ENCODE measurements at regions not wholly inside any gene's neighbourhood (a gene's known extent, or its start where the extent isn't known, plus 50 kb on each side); places are given as distances from the start of the nearest gene placed in this dataset.

- TF ChIP-seq CTCF (IDR thresholded peaks at IDR 0.05): no peak
- no peak for TF ChIP-seq POLR2A (IDR thresholded peaks at IDR 0.05)
These were observed 287.1 kb downstream of the ADGB start for GRCh38 chr6:146885708-146886457.

Measured in ovary (tissue), 3 donors.